ENCODE measurements at regions not wholly inside any gene's neighbourhood (a gene's known extent, or its start where the extent isn't known, plus 50 kb on each side); places are given as distances from the start of the nearest gene placed in this dataset.
"Not testable (repeated sequence)": the region's sequence is repeated elsewhere in the genome, so short reads cannot be mapped to it uniquely, and the experiment has no call there.

GRCh38 chr14:25826105-25826504 is 771.7 kb downstream of the NOVA1 start:
- no peak overlapping the region for H3K4me3 ChIP-seq (ENCODE audit: control insufficient read depth, low read depth, low read length)
- DNase-seq (ENCODE audit: low read depth) = no peak
- TF ChIP-seq, protein P1, sequence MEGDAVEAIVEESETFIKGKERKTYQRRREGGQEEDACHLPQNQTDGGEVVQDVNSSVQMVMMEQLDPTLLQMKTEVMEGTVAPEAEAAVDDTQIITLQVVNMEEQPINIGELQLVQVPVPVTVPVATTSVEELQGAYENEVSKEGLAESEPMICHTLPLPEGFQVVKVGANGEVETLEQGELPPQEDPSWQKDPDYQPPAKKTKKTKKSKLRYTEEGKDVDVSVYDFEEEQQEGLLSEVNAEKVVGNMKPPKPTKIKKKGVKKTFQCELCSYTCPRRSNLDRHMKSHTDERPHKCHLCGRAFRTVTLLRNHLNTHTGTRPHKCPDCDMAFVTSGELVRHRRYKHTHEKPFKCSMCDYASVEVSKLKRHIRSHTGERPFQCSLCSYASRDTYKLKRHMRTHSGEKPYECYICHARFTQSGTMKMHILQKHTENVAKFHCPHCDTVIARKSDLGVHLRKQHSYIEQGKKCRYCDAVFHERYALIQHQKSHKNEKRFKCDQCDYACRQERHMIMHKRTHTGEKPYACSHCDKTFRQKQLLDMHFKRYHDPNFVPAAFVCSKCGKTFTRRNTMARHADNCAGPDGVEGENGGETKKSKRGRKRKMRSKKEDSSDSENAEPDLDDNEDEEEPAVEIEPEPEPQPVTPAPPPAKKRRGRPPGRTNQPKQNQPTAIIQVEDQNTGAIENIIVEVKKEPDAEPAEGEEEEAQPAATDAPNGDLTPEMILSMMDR (conservative IDR thresholded peaks at IDR 0.05; ENCODE audit: control insufficient read depth, insufficient read depth, low read depth, low read length) = no peak

DNA sequence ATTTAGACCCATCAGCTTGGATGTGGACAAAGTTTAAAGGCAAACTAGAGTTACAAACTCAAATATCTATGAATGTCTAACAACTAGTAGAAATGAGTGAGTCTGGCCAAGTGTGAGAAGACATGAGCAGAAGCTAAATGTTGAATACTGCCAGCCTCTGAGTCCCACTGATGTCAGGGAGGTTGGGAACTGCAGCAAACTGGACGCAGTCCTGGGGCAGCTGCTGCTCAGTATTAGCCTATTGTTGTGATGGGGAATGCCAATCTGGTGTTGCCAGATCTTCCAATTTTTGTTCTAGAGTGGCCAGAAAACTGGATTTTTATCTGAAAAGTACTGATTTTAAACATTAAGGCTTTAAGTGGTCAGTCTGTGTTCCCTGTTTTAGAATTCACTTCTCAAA is 770.4 kb upstream of the STXBP6 start:
- TF ChIP-seq, protein P1 (conservative IDR thresholded peaks at IDR 0.05; ENCODE audit: control insufficient read depth, insufficient read depth, low read depth, low read length) = no peak
- no peak overlapping the region for H3K4me3 ChIP-seq (ENCODE audit: control insufficient read depth, low read depth, low read length)
- DNase-seq (ENCODE audit: low read depth) = no peak

DNA sequence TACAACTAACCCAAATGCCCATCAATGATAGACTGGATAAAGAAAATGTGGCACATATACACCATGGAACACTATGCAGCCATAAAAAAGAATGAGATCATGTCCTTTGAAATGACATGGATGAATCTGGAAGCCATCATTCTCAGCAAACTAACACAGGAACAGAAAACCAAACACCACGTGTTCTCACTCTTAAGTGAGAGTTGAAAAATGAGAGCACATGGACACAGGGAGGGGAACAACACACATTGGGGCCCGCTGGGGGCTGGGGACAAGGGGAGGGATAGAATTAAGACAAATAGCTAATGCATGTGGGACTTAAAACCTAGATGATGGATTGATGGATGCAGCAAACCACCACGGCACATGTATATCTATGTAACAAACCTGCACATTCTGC is 764.7 kb upstream of the STXBP6 start:
- not testable (repeated sequence) for DNase-seq (ENCODE audit: low read depth); H3K4me3 ChIP-seq (ENCODE audit: control insufficient read depth, low read depth, low read length)

GRCh38 chr14:25803386-25804018 is 753.6 kb upstream of the STXBP6 start:
- H3K4me3 ChIP-seq (ENCODE audit: control insufficient read depth, low read depth, low read length) = no peak overlapping the region
- no peak for DNase-seq (ENCODE audit: low read depth)
- TF ChIP-seq, protein P1 (conservative IDR thresholded peaks at IDR 0.05; ENCODE audit: control insufficient read depth, insufficient read depth, low read depth, low read length) = no peak

DNA sequence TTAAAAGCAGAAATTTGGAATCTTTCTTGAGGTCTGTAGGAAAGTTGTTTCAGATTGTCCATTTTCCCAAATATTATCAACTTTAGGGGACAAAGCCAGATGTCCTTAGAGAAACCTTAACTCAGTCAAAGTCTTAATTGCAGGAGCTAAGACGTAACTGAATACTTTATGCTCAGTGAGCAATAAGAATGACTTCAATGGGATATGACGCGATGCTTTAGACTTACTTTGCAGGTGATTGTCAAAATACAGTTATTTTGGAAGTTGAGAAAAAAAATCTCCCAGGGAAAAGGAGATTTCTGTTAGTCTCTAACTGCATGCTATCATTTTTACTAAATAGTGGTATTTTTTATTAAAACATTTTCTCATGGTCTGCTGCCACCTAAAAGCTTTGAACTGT is 750.9 kb upstream of the STXBP6 start:
- TF ChIP-seq, protein P1 (conservative IDR thresholded peaks at IDR 0.05; ENCODE audit: control insufficient read depth, insufficient read depth, low read depth, low read length) = no peak

GRCh38 chr14:25788252-25788651 is 738.3 kb upstream of the STXBP6 start:
- no peak for DNase-seq (ENCODE audit: low read depth)
- H3K4me3 ChIP-seq (ENCODE audit: control insufficient read depth, low read depth, low read length) = no peak overlapping the region
- TF ChIP-seq, protein P1 (conservative IDR thresholded peaks at IDR 0.05; ENCODE audit: control insufficient read depth, insufficient read depth, low read depth, low read length) = no peak

More for the DNA sequence above, 750.9 kb upstream of the STXBP6 start:
- no peak overlapping the region for H3K4me3 ChIP-seq (ENCODE audit: control insufficient read depth, low read depth, low read length)
- no peak for DNase-seq (ENCODE audit: low read depth)

- TF ChIP-seq, protein P1 (conservative IDR thresholded peaks at IDR 0.05; ENCODE audit: control insufficient read depth, insufficient read depth, low read depth, low read length) = no peak
- no peak for DNase-seq (ENCODE audit: low read depth)
- no peak overlapping the region for H3K4me3 ChIP-seq (ENCODE audit: control insufficient read depth, low read depth, low read length)
Observed at GRCh38 chr14:25765909-25766308, 716.0 kb upstream of the STXBP6 start.
